Kidney epithelial cell (primary cell): ENCODE measurements at regions not wholly inside any gene's neighbourhood (a gene's known extent, or its start where the extent isn't known, plus 50 kb on each side); places are given as distances from the start of the nearest gene placed in this dataset.

ENCODE experiments used
- DNase-seq: peaks from one replicate; pipeline ENCODE4 v3.0.0-alpha.2; 2010; ENCODE audit warnings: low read depth
- H3K27me3 ChIP-seq: 2 replicates; pipeline ENCODE4 v1.6.0; 2011; ENCODE audit warnings: low read length; ENCODE audit not compliant: control insufficient read depth, insufficient read depth
- H3K36me3 ChIP-seq: 2 replicates; pipeline ENCODE4 v1.5.1; 2011; ENCODE audit warnings: low read length; ENCODE audit not compliant: control insufficient read depth, insufficient read depth
- H3K4me3 ChIP-seq: 2 replicates; pipeline ENCODE4 v1.5.1; 2011; ENCODE audit warnings: low read depth, mild to moderate bottlenecking, control low read depth, low read length
- TF ChIP-seq, protein P1 (sequence below): IDR thresholded peaks from 2 replicates; pipeline ENCODE4 v1.5.1; 2011; ENCODE audit warnings: mild to moderate bottlenecking, moderate library complexity, low read length, control low read depth, inconsistent platforms; ENCODE audit not compliant: insufficient read depth, poor library complexity, severe bottlenecking

DNA sequence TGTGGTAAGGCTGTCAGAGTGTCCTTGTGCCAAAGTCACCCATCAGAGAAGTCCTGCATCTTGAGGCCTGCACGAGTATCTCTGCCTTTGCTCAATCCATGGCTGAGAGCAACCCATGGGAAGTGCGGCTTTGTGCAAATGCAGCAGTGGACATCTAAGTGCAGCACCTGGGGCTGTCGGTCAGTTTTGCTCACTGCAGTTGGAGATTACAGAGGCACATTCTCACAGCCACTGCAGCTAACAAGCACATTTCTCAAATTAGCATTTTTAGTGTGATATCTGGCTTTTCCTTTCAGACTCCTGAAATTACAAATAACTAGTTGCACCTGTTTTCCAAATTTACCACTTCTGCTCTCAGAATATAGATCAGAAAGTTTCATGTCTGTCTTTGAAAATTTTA, 81.5 kb upstream of the DAZL start:
- DNase-seq = no peak
- H3K4me3 ChIP-seq = no peak overlapping the region
- TF ChIP-seq, protein P1, sequence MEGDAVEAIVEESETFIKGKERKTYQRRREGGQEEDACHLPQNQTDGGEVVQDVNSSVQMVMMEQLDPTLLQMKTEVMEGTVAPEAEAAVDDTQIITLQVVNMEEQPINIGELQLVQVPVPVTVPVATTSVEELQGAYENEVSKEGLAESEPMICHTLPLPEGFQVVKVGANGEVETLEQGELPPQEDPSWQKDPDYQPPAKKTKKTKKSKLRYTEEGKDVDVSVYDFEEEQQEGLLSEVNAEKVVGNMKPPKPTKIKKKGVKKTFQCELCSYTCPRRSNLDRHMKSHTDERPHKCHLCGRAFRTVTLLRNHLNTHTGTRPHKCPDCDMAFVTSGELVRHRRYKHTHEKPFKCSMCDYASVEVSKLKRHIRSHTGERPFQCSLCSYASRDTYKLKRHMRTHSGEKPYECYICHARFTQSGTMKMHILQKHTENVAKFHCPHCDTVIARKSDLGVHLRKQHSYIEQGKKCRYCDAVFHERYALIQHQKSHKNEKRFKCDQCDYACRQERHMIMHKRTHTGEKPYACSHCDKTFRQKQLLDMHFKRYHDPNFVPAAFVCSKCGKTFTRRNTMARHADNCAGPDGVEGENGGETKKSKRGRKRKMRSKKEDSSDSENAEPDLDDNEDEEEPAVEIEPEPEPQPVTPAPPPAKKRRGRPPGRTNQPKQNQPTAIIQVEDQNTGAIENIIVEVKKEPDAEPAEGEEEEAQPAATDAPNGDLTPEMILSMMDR = no peak
- H3K36me3 ChIP-seq = no peaks in the 10 kb centered on the region
- H3K27me3 ChIP-seq = no peaks in the 10 kb centered on the region

DNA sequence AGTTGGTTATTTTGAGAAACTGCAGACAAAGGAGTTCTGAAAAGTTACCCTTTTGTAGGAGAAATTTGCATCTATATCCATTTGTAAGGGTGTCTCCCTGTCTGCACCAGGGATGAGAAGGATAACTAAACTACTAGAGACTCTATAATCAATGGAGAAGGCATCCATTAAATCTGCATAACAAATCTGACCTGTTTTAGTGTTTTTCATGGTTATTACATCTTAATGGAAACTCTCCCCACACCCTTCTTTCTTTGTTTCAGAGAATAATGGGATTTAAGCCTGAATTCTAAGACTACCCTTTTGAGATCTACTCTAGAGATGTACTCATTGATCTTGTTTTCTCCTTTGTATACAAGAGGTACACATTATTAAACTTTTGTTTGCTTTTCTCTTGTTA, 82.0 kb upstream of the DAZL start:
- no peaks in the 10 kb centered on the region for H3K36me3 ChIP-seq
- H3K4me3 ChIP-seq = no peak overlapping the region
- TF ChIP-seq, protein P1 = no peak
- H3K27me3 ChIP-seq = no peaks in the 10 kb centered on the region
- DNase-seq = no peak

DNA sequence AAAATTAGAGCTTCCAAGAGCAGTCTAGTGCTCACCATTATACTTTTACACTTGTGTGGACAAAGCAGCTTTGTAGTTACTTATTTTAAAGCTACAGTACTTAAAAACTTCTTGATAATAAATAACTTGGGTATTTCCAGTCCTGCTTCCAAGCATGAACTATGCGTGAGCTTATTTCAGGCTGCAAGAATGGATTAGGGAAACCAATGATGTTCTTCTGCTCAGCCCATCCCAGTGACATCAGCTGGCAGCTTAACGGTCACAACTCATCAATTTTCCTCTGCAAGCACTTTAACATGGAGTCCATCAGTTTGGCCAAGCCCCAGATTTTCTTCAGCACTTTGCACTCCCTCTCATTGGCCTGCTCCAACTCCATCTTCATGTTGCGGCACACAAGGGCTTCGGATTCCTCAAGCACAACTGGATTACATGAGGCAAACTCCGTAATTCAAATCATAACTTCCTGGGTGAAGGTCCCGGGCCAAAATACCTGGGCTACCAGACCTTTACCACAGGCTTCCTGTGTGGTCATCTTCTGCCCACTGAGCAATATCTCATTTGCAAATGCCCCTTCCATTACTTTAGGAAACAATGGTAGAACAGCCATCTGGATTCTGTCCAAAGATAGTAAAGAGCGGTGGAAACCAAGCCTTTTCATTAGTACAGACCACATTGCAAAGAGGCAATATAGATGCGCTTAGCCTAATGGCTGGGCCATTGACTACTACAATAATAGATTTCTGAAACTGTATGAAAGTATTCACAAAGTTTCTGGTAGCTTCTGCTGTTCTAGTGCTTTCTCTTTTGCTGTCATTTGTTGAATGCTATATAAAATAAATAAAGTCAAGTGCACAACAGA, 87.5 kb upstream of the DAZL start:
- Histone ChIP-seq H3K27me3 (no peaks in the 10 kb centered on the region), H3K4me3 (no peak overlapping the region), H3K36me3 (no peaks in the 10 kb centered on the region)
- no peak for DNase-seq
- TF ChIP-seq, protein P1 = no peak

DNA sequence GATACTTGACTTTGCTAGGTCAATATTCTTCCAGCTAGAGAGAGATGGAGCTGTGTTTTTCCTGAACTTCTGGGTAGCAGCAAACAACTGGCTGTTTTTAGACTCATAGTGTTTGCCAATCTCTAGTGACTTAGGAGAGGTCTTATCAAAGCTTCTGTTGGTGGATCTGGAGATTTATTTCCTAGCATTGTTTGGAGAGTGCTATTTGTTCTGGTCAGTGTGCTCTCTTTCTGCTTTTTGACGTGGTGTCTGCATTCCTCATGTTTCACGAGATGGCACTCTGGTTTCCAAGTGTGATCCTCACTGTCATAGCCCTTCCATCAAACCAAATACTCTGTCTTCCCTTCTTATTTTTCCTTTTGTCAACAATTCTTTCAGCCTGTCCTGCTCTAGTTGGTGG, 88.6 kb upstream of the DAZL start:
- TF ChIP-seq, protein P1 = no peak
- Histone ChIP-seq H3K4me3 (no peak overlapping the region), H3K27me3 (no peaks in the 10 kb centered on the region), H3K36me3 (no peaks in the 10 kb centered on the region)
- no peak for DNase-seq

DNA sequence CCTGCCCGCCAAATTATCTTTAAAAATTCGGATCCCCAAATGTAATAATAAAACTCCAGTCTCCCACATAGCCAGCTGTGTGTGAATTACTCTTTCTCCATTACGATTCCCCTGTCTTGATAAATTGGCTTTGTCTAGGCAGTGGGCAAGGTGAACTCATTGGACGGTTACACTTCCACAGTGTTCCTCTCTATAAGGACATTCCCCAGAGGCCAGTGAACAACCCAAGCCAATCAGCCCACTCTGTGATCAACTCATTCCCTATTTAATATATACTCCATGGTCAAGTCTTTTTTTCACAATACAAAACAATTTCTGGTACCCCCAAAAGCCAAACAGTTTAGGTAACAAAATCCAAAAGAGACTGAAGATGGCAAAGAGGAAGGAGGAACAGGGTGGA, 90.5 kb upstream of the DAZL start:
- no peak for DNase-seq
- Histone ChIP-seq H3K27me3 (no peaks in the 10 kb centered on the region), H3K36me3 (no peaks in the 10 kb centered on the region), H3K4me3 (no peak overlapping the region)
- TF ChIP-seq, protein P1 = no peak
